ENCODE measurements at regions not wholly inside any gene's neighbourhood (a gene's known extent, or its start where the extent isn't known, plus 50 kb on each side); places are given as distances from the start of the nearest gene placed in this dataset.

- no peaks in the 10 kb centered on the region for H3K36me3 ChIP-seq (replicated peaks in 1 of 2)
- H3K4me3 ChIP-seq = no peak overlapping the region
- intact Hi-C loops (cut with DNase I) = no loop called here
- no peak overlapping the region for H3K27ac ChIP-seq
- no peak for DNase-seq
- TF ChIP-seq CTCF (IDR thresholded peaks at IDR 0.05) (no peak), POLR2A (IDR thresholded peaks at IDR 0.05) (no peak)
- WGBS, 4 donors = 90 to 93% (median 92%) methylated on average over 8 of the region's 8 CpGs
- no peaks in the 10 kb centered on the region for H3K4me1 ChIP-seq (replicated peaks in 1 of 2)
- no peaks in the 10 kb centered on the region for H3K27me3 ChIP-seq
- no peaks in the 10 kb centered on the region for H3K9me3 ChIP-seq (replicated peaks in 1 of 3)
These were observed 59.1 kb upstream of the GLIS3 start for GRCh38 chr9:4359016-4359415.

GRCh38 chr9:4357929-4358328, 58.1 kb upstream of the GLIS3 start:
- TF ChIP-seq POLR2A (IDR thresholded peaks at IDR 0.05) (no peak), CTCF (IDR thresholded peaks at IDR 0.05) (no peak)
- H3K36me3 ChIP-seq (replicated peaks in 1 of 2) = no peaks in the 10 kb centered on the region
- no peaks in the 10 kb centered on the region for H3K27me3 ChIP-seq
- H3K4me1 ChIP-seq (replicated peaks in 1 of 2) = peaks cover 0 to 6% of the 10 kb centered on the region in 2 donors
- no peak overlapping the region for H3K27ac ChIP-seq
- intact Hi-C loops (cut with DNase I) = no loop called here
- WGBS, 4 donors = 77 to 92% (median 82%) methylated on average over 3 of the region's 3 CpGs
- H3K9me3 ChIP-seq (replicated peaks in 1 of 3) = no peaks in the 10 kb centered on the region
- H3K4me3 ChIP-seq = no peak overlapping the region
- no peak for DNase-seq

- no peaks in the 10 kb centered on the region for H3K36me3 ChIP-seq (replicated peaks in 1 of 2)
- no peak for DNase-seq
- H3K4me3 ChIP-seq = no peak overlapping the region
- TF ChIP-seq CTCF (IDR thresholded peaks at IDR 0.05) = no peak
- no peak for TF ChIP-seq POLR2A (IDR thresholded peaks at IDR 0.05)
- intact Hi-C loops (cut with DNase I) = no loop called here
- no peaks in the 10 kb centered on the region for H3K9me3 ChIP-seq (replicated peaks in 1 of 3)
- WGBS, 4 donors = 45 to 60% (median 56%) methylated on average over 2 of the region's 2 CpGs
- peaks cover 0 to 6% of the 10 kb centered on the region in 2 donors for H3K4me1 ChIP-seq (replicated peaks in 1 of 2)
- H3K27ac ChIP-seq = no peak overlapping the region
- H3K27me3 ChIP-seq = no peaks in the 10 kb centered on the region
These were observed 56.4 kb upstream of the GLIS3 start for GRCh38 chr9:4356306-4356705.

- WGBS, 4 donors = 57 to 80% (median 72%) methylated on average over 2 to 3 of the region's 3 CpGs
- intact Hi-C loops (cut with DNase I) = no loop called here
These were observed 53.4 kb upstream of the GLIS3 start for GRCh38 chr9:4353236-4353635.

More at GRCh38 chr9:4353236-4353635, 53.4 kb upstream of the GLIS3 start:
- peak in 4 of 7 donors; percentile 11 to 38 (median 35) for DNase-seq
- no peaks in the 10 kb centered on the region for H3K36me3 ChIP-seq (replicated peaks in 1 of 2)
- H3K27me3 ChIP-seq = no peaks in the 10 kb centered on the region
- H3K27ac ChIP-seq = no peak overlapping the region
- peaks cover 0 to 6% of the 10 kb centered on the region in 2 donors for H3K4me1 ChIP-seq (replicated peaks in 1 of 2)
- H3K9me3 ChIP-seq (replicated peaks in 1 of 3) = no peaks in the 10 kb centered on the region
- no peak overlapping the region for H3K4me3 ChIP-seq
- TF ChIP-seq CTCF (IDR thresholded peaks at IDR 0.05) = no peak
- TF ChIP-seq POLR2A (IDR thresholded peaks at IDR 0.05) = no peak

Measured in adrenal gland (tissue), 9 donors.